ENCODE measurements at regions not wholly inside any gene's neighbourhood (a gene's known extent, or its start where the extent isn't known, plus 50 kb on each side); places are given as distances from the start of the nearest gene placed in this dataset.

- no peaks in the 10 kb centered on the region for H3K36me3 ChIP-seq (replicated peaks in 1 of 2; ENCODE audit: control insufficient read depth in 1 of 2, insufficient read depth in 2 of 2, low read length in 2 of 2)
- no peaks in the 10 kb centered on the region for H4K20me1 ChIP-seq (ENCODE audit: insufficient read depth, low read length)
- no peak overlapping the region for H3K27ac ChIP-seq (ENCODE audit: low read depth in 1 of 2, low read length in 2 of 2)
- intact Hi-C loops (cut with micrococcal nuclease) = no loop called here
- no peak for TF ChIP-seq CTCF (IDR thresholded peaks at IDR 0.05)
- no peak overlapping the region for H2AFZ ChIP-seq (ENCODE audit: insufficient read depth, low read depth, low read length, poor library complexity, severe bottlenecking)
- H3K79me2 ChIP-seq (ENCODE audit: insufficient read depth, low read length) = no peaks in the 10 kb centered on the region
- Mint-ChIP-seq H3K36me3 (no peaks in the 10 kb centered on the region), H3K27me3 (ENCODE audit: low read depth in 3 of 3) (peaks cover 0 to 6% (median 4%) of the 10 kb centered on the region in 3 donors), H3K4me3 (no peak overlapping the region), H3K9me3 (peaks cover 0 to 3% (median 0%) of the 10 kb centered on the region in 7 donors), H3K4me1 (no peaks in the 10 kb centered on the region), H3K27ac (no peak overlapping the region)
- H3K9me3 ChIP-seq (replicated peaks in 1 of 2; ENCODE audit: control insufficient read depth in 1 of 2, insufficient read depth in 1 of 2, low read length in 2 of 2) = no peaks in the 10 kb centered on the region
- H3K4me1 ChIP-seq (ENCODE audit: control insufficient read depth in 1 of 2, insufficient read depth in 2 of 2, low read length in 2 of 2) = no peaks in the 10 kb centered on the region
- DNase-seq = no peak
- no peaks in the 10 kb centered on the region for H3K27me3 ChIP-seq (ENCODE audit: control insufficient read depth in 2 of 2, insufficient read depth in 2 of 2, low read length in 2 of 2)
- H3K4me3 ChIP-seq (replicated peaks in 1 of 3; ENCODE audit: low read depth in 2 of 3, low read length in 3 of 3) = no peak overlapping the region
- WGBS (ENCODE audit: insufficient coverage) = 80% methylated on average over 1 of the region's 4 CpGs
- H3K4me2 ChIP-seq (replicated peaks; ENCODE audit: extremely low read depth, low read length, poor library complexity, severe bottlenecking) = no peak overlapping the region
- H3K9ac ChIP-seq (ENCODE audit: insufficient read depth, low read length, poor library complexity, severe bottlenecking) = no peak overlapping the region
These were observed 57.9 kb upstream of the CHCHD3 start for GRCh38 chr7:133139801-133140200.

- no peak for TF ChIP-seq CTCF (IDR thresholded peaks at IDR 0.05)
These were observed 59.2 kb upstream of the CHCHD3 start for GRCh38 chr7:133140994-133141595.

More at GRCh38 chr7:133140994-133141595, 59.2 kb upstream of the CHCHD3 start:
- H4K20me1 ChIP-seq (ENCODE audit: insufficient read depth, low read length) = no peaks in the 10 kb centered on the region
- Mint-ChIP-seq H3K4me3 (no peak overlapping the region), H3K27me3 (ENCODE audit: low read depth in 3 of 3) (peaks cover 0 to 8% (median 7%) of the 10 kb centered on the region in 3 donors), H3K27ac (no peak overlapping the region), H3K9me3 (peaks cover 0 to 3% (median 0%) of the 10 kb centered on the region in 7 donors), H3K36me3 (no peaks in the 10 kb centered on the region), H3K4me1 (no peaks in the 10 kb centered on the region)
- no peaks in the 10 kb centered on the region for H3K4me1 ChIP-seq (ENCODE audit: control insufficient read depth in 1 of 2, insufficient read depth in 2 of 2, low read length in 2 of 2)
- intact Hi-C loops (cut with micrococcal nuclease) = no loop called here
- no peak overlapping the region for H3K4me3 ChIP-seq (replicated peaks in 1 of 3; ENCODE audit: low read depth in 2 of 3, low read length in 3 of 3)
- no peak for DNase-seq
- H3K36me3 ChIP-seq (replicated peaks in 1 of 2; ENCODE audit: control insufficient read depth in 1 of 2, insufficient read depth in 2 of 2, low read length in 2 of 2) = no peaks in the 10 kb centered on the region
- H3K9ac ChIP-seq (ENCODE audit: insufficient read depth, low read length, poor library complexity, severe bottlenecking) = no peak overlapping the region
- no peak overlapping the region for H3K4me2 ChIP-seq (replicated peaks; ENCODE audit: extremely low read depth, low read length, poor library complexity, severe bottlenecking)
- no peak overlapping the region for H2AFZ ChIP-seq (ENCODE audit: insufficient read depth, low read depth, low read length, poor library complexity, severe bottlenecking)
- H3K27me3 ChIP-seq (ENCODE audit: control insufficient read depth in 2 of 2, insufficient read depth in 2 of 2, low read length in 2 of 2) = no peaks in the 10 kb centered on the region
- WGBS (ENCODE audit: insufficient coverage) = 96% methylated on average over 3 of the region's 8 CpGs
- no peaks in the 10 kb centered on the region for H3K9me3 ChIP-seq (replicated peaks in 1 of 2; ENCODE audit: control insufficient read depth in 1 of 2, insufficient read depth in 1 of 2, low read length in 2 of 2)
- H3K27ac ChIP-seq (ENCODE audit: low read depth in 1 of 2, low read length in 2 of 2) = no peak overlapping the region
- H3K79me2 ChIP-seq (ENCODE audit: insufficient read depth, low read length) = no peaks in the 10 kb centered on the region
